DMS79 treated with DMSO at 0.1 percent for 48 hours (cell line): ENCODE measurements at regions not wholly inside any gene's neighbourhood (a gene's known extent, or its start where the extent isn't known, plus 50 kb on each side); places are given as distances from the start of the nearest gene placed in this dataset.

Experiments
- DNase-seq: peaks from one replicate; lab custom pipeline; 2025; lab: John Stamatoyannopoulos, UW

- no peak for DNase-seq
Observed at GRCh38 chr13:109644956-109645355, 141.4 kb downstream of the IRS2 start.

- DNase-seq = no peak
Observed at GRCh38 chr13:109644069-109644750, 142.2 kb downstream of the IRS2 start.

GRCh38 chr13:109642358-109642757, 144.0 kb downstream of the IRS2 start:
- no peak for DNase-seq

GRCh38 chr13:109636736-109637135, 149.6 kb downstream of the IRS2 start:
- no peak for DNase-seq

GRCh38 chr13:109631069-109631468, 155.3 kb downstream of the IRS2 start:
- no peak for DNase-seq

- peak; percentile 56 for DNase-seq
Observed at GRCh38 chr13:109630271-109630670, 156.1 kb downstream of the IRS2 start.

- no peak for DNase-seq
Observed at GRCh38 chr13:109629737-109630136, 156.6 kb downstream of the IRS2 start.

GRCh38 chr13:109628251-109628699, 158.1 kb downstream of the IRS2 start:
- DNase-seq = no peak

GRCh38 chr13:109627649-109628048, 158.7 kb downstream of the IRS2 start:
- DNase-seq = peak; percentile 56

GRCh38 chr13:109626386-109627171, 159.8 kb downstream of the IRS2 start:
- no peak for DNase-seq

- DNase-seq = no peak
Observed at GRCh38 chr13:109625156-109625555, 161.2 kb downstream of the IRS2 start.

- no peak for DNase-seq
Observed at GRCh38 chr13:109622006-109622405, 164.4 kb downstream of the IRS2 start.

- DNase-seq = no peak
Observed at GRCh38 chr13:109615721-109616420, 170.5 kb downstream of the IRS2 start.

GRCh38 chr13:109611912-109612691, 174.3 kb downstream of the IRS2 start:
- no peak for DNase-seq

- DNase-seq = no peak
Observed at GRCh38 chr13:109610517-109610916, 175.9 kb downstream of the IRS2 start.

GRCh38 chr13:109608503-109608902, 177.9 kb downstream of the IRS2 start:
- no peak for DNase-seq

GRCh38 chr13:109608059-109608458, 178.3 kb downstream of the IRS2 start:
- no peak for DNase-seq

GRCh38 chr13:109606520-109606919, 179.9 kb downstream of the IRS2 start:
- no peak for DNase-seq

- no peak for DNase-seq
Observed at GRCh38 chr13:109605846-109606245, 180.5 kb downstream of the IRS2 start.

- no peak for DNase-seq
Observed at GRCh38 chr13:109604894-109605293, 181.5 kb downstream of the IRS2 start.

- DNase-seq = no peak
Observed at GRCh38 chr13:109602356-109602755, 184.0 kb downstream of the IRS2 start.
